ENCODE measurements at regions not wholly inside any gene's neighbourhood (a gene's known extent, or its start where the extent isn't known, plus 50 kb on each side); places are given as distances from the start of the nearest gene placed in this dataset.
A peak's percentile ranks its signal among the peaks of the same experiment; 100 is the strongest.
"Not testable (repeated sequence)": the region's sequence is repeated elsewhere in the genome, so short reads cannot be mapped to it uniquely, and the experiment has no call there.

- DNase-seq, result no peak
Observed at GRCh38 chr21:15472108-15473040, 257.4 kb upstream of the USP25 start.

- not testable (repeated sequence) for DNase-seq
Observed at GRCh38 chr21:15477773-15478172, 252.0 kb upstream of the USP25 start.

- no peak for DNase-seq
Observed at GRCh38 chr21:15480160-15480559, 249.6 kb upstream of the USP25 start.

GRCh38 chr21:15483138-15483780, 246.5 kb upstream of the USP25 start:
- peak in 50 of 51 donors; percentile 4 to 95 (median 77) for DNase-seq

- DNase-seq, result no peak
Observed at GRCh38 chr21:15486460-15487195, 243.2 kb upstream of the USP25 start.

GRCh38 chr21:15487196-15487550, 242.6 kb upstream of the USP25 start:
- DNase-seq, result no peak

- no peak for DNase-seq
Observed at GRCh38 chr21:15491100-15491499, 238.7 kb upstream of the USP25 start.

GRCh38 chr21:15493646-15494045, 236.1 kb upstream of the USP25 start:
- DNase-seq, result no peak

GRCh38 chr21:15494481-15494880, 235.3 kb upstream of the USP25 start:
- no peak for DNase-seq

- DNase-seq, result no peak
Observed at GRCh38 chr21:15495965-15496364, 233.8 kb upstream of the USP25 start.

GRCh38 chr21:15496911-15497310, 232.9 kb upstream of the USP25 start:
- DNase-seq, result no peak

- DNase-seq, result no peak
Observed at GRCh38 chr21:15498455-15498854, 231.3 kb upstream of the USP25 start.

- DNase-seq, result no peak
Observed at GRCh38 chr21:15506086-15506485, 223.7 kb upstream of the USP25 start.

- DNase-seq, result no peak
Observed at GRCh38 chr21:15508554-15508953, 221.2 kb upstream of the USP25 start.

- no peak for DNase-seq
Observed at GRCh38 chr21:15514073-15514946, 215.5 kb upstream of the USP25 start.

- no peak for DNase-seq
Observed at GRCh38 chr21:15515908-15516307, 213.9 kb upstream of the USP25 start.

- DNase-seq, result no peak
Observed at GRCh38 chr21:15517394-15517793, 212.4 kb upstream of the USP25 start.

GRCh38 chr21:15520811-15521643, 208.8 kb upstream of the USP25 start:
- no peak for DNase-seq

GRCh38 chr21:15521644-15522001, 208.2 kb upstream of the USP25 start:
- DNase-seq, result no peak

GRCh38 chr21:15522148-15522547, 207.6 kb upstream of the USP25 start:
- DNase-seq, result no peak
